Hematopoietic multipotent progenitor cell treated with erythropoietin and hydrocortisone succinate and interleukin-3 and kit ligand, for 8 days (in vitro differentiated cells): ENCODE measurements at regions not wholly inside any gene's neighbourhood (a gene's known extent, or its start where the extent isn't known, plus 50 kb on each side); places are given as distances from the start of the nearest gene placed in this dataset.
A peak's percentile ranks its signal among the peaks of the same experiment; 100 is the strongest.
"Not testable (repeated sequence)": the region's sequence is repeated elsewhere in the genome, so short reads cannot be mapped to it uniquely, and the experiment has no call there.

Experiments
- DNase-seq: peaks from one replicate; pipeline ENCODE4 v3.0.0-alpha.2; 2015

GRCh38 chr11:135075740-135076139, 663.7 kb upstream of the B3GAT1 start:
- DNase-seq, result peak; percentile 53

DNA sequence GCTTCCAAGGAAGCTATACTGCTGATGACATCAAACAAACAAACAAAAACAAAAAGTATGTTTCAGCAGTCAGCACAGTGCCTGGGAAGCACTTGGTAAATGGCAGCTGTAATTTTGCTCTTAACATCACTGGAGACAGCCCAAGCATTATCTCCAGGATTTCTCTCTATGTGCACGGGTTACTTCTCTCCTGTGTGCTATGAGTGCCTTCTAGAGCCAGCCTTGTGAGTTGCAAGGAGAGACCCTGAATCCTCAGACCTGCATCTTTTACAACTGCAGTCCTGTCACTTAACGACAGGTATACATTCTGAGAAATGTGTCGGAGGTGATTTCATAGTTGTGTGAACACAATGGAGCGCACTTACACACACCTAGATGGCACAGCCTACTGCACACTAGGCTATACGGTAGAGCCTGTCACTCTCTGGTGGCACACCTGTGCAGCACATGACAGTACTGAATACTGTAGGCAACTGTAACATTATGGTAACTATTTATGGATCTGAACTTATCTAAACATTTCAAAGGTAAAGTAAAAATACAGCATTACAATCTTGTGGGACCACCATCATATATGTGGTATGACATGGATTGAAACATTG, 662.5 kb upstream of the B3GAT1 start:
- DNase-seq, result peak; percentile 2

DNA sequence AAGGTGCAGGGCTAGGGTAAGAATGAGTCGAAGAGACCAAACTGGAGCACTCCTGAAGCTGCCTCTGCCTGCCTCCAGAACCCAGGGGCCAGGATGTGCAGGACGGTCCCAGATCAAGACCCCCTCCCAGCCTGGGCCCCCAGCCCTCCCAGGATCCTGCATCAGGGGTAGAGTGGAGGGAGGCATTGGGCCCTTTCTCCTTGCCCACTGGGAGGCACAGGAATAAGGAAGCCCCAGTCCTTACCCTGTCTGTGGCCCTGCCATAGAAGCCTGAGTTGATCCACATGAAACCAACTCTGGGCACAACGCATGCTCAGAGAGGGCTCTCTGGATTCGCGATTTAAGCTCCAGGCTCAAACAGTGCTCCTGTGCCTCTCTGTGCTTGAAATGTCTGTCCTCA, 661.8 kb upstream of the B3GAT1 start:
- DNase-seq, result no peak

GRCh38 chr11:135073381-135073780, 661.3 kb upstream of the B3GAT1 start:
- no peak for DNase-seq

- DNase-seq, result no peak
These were observed 657.8 kb upstream of the B3GAT1 start for GRCh38 chr11:135069890-135070289.

DNA sequence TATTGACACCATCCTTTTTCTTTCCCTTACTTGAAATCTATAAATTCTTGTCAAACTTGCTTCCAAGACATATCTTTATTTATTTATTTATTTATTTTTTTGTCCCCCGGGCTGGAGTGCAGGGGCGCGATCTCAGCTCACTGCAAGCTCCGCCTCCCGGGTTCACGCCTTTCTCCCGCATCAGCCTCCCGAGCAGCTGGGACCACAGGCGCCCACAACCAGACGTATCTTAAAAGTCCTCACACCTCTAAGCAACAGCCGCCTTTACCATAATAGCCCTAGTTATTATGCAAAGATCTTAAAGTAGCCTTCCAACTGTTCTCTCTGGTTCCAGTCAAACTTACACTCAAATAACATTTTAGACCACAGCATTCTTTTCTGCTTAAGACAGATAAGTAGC, 657.0 kb upstream of the B3GAT1 start:
- DNase-seq, result no peak

DNA sequence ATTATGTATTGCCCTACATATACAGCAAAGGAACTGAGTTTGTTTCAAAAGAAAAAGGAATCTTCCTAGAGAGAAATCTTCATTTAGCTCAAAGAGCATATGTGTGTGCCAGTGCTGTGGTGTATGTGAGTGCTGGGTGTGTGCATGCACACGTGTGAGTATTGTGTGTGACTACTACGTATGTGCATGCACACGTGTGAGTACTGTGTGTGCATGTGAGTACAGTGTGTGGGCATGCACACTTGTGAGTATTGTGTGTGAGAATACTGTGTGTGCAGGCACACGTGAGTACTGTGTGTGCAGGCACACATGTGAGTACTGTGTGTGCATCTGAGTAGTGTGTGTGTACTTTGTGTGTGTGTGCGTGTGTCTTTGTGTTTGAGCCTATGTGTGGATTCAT, 651.0 kb upstream of the B3GAT1 start:
- no peak for DNase-seq

GRCh38 chr11:135061166-135061565, 649.1 kb upstream of the B3GAT1 start:
- no peak for DNase-seq

DNA sequence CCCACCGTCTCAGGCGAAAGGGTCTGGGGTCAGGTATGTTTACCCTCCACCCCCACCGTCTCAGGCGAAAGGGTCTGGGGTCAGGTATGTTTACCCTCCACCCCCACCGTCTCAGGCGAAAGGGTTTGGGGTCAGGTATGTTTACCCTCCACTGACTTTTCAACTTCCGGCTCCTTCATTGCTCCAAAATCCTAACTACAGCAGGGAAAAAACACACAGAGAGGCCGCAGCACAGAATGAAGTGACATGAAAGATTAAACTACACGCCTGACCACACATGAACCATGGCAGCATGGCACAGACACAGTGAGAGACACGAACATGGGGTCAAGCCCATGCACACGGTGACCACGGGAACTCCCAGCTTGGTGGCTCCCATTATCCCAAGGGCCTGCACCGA, 634.9 kb upstream of the B3GAT1 start:
- no peak for DNase-seq

DNA sequence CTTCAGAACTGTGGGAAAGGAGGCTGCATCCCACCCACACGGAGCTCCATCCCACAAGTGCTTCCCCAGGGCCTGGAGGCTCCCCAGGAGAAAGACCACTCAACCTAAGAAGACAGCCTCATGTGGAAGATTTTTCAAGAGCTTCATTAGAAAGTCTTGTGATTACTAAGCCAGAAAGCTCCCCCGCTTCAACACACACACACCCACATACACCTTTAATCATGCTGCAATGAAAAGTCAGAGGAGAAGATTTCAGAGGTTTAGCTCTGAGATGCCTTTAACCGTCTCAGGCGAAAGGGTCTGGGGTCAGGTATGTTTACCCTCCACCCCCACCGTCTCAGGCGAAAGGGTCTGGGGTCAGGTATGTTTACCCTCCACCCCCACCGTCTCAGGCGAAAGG, 634.5 kb upstream of the B3GAT1 start:
- DNase-seq, result no peak

- no peak for DNase-seq
These were observed 631.4 kb upstream of the B3GAT1 start for GRCh38 chr11:135043434-135043833.

DNA sequence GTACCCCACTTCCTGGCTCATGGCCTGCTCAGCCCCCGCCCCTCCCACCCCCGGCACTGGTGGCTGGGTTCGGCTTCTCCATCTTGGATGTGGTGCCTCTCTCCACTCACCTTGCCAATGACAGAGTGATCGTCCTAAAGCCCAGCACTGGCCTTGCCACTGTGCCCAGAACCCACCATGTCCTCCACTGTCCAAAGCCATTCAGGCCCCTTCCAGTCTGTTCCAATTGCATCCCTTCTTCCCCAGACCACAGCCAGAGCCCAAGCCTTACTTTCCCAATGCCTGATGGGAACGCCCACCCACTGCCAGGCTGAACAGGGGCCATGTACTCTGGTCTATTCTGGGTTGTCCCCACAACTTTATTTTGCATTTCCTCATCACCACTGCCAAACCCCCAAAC, 625.8 kb upstream of the B3GAT1 start:
- DNase-seq, result no peak

DNA sequence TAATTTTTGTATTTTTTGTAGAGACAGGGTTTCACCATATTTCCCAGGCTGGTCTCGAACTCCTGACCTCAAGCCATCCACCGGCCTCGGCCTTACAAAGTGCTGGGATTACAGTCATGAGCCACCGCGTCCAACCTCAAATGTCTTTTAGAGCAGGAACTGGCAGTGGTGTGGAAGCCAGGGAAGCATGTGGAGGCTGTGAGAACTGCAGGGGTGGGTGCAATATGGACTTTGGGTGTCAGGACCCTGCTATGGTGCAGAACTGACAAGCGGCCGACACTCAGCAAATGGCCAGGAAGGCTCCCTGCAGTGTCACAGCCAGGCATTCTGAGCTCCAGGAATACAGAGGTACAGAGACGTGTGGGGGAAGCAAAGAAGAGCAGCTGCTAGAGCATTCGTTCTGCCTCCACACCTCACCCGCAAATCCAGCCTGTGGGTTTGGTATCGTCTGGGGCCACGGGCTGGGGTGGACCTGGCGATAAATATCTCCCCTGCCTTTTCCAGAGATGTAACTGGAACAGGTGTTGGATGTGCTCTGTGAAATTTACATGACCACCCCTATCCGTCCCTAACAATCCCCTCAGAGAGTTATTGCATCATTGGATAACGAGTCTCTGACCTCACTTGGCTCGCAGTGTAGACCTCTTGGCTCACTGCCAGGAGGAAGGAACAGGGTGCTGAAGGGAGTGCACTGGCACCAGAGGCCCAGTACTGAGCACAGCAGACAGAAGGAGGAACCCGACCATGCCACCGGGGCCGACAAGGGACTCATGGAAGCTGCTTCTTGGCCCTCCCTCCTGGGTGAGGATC, 624.7 kb upstream of the B3GAT1 start:
- no peak for DNase-seq

- DNase-seq, result no peak
These were observed 623.2 kb upstream of the B3GAT1 start for GRCh38 chr11:135035282-135035681.

DNA sequence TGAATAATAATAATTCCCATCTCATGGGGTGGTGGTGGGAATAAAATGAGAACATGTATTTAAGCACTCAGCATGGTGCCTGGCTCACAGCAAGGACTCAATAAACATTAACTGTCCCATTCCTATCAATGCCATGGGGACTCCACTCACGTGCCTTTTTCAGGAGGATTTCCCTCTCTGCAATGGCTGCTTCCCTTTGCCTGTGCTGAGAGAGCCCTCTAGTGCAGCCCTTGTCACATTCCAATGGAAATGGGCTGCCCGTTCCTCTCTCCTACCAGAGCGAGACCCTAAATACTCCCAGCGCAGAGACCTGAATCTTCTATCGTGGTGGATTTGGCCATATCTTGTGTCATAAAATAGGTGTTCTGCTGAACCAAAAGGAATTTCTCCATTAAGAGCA, 621.5 kb upstream of the B3GAT1 start:
- no peak for DNase-seq

- DNase-seq, result no peak
These were observed 619.4 kb upstream of the B3GAT1 start for GRCh38 chr11:135031205-135031989.

DNA sequence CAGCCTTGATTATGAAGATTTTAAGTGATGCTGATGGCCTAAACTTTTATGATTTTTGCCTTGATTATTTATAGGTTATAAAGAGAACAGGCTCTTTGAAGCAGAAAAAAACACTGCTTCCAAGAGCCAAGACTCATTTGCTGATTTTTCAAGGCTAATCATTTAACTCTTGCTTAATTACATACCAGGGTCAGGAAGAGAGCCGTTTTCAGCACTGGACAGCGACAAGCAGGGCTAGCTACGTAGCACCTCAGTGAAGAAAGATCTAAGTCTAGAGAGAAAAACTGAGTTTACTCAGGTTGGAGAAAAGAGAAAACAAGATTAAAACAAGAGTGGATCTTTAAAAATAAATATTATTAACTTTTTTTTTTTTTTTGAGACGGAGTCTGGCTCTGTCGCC, 615.4 kb upstream of the B3GAT1 start:
- peak; percentile 17 for DNase-seq

DNA sequence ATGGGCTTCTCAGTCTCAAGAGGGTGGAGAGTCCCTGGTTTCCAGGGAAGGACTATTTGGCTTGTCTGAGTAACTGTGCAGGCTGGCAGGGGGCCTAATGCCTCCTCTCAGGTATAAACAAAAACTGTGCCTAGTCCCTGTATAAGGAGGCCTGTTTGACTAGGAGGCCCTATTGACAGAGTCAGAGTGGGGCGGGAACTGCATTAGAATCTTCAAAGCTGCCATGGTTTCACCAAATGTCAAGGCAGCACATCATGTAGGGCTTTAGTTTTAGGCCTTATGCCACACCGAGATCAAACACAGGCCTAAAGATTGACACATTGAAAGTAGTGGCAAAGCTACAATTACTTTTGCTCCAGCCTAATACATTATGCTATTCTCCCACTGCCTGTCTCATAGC, 611.5 kb upstream of the B3GAT1 start:
- DNase-seq, result no peak

GRCh38 chr11:135022454-135022853, 610.4 kb upstream of the B3GAT1 start:
- DNase-seq, result no peak

- DNase-seq, result no peak
These were observed 607.9 kb upstream of the B3GAT1 start for GRCh38 chr11:135019899-135020298.

- DNase-seq, result no peak
These were observed 607.4 kb upstream of the B3GAT1 start for GRCh38 chr11:135019343-135019871.

GRCh38 chr11:135017296-135017695, 605.3 kb upstream of the B3GAT1 start:
- DNase-seq, result no peak

GRCh38 chr11:135015966-135016365, 603.9 kb upstream of the B3GAT1 start:
- no peak for DNase-seq

DNA sequence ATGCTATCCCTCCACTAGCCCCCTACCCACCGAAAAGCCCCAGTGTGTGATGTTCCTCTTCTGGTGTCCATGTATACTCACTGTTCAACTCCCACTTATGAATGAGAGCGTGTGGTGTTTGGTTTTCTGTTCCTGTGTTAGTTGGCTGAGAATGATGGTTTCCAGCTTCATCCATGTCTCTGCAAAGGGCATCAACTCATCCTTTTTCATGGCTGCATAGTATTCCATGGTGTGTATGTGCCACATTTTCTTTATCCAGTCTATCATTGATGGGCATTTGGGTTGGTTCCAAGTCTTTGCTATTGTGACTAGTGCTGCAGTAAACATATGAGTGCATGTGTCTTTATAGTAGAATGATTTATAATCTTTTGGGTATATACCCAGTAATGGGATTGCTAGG, 599.3 kb upstream of the B3GAT1 start:
- not testable (repeated sequence) for DNase-seq
